ENCODE measurements at regions not wholly inside any gene's neighbourhood (a gene's known extent, or its start where the extent isn't known, plus 50 kb on each side); places are given as distances from the start of the nearest gene placed in this dataset.
"Not testable (repeated sequence)": the region's sequence is repeated elsewhere in the genome, so short reads cannot be mapped to it uniquely, and the experiment has no call there.

- H3K4me1 ChIP-seq; H3K27ac ChIP-seq (replicated peaks); DNase-seq; H3K4me3 ChIP-seq; H3K27me3 ChIP-seq (ENCODE audit: low read depth); intact Hi-C loops (cut with micrococcal nuclease); H3K36me3 ChIP-seq: not testable (repeated sequence)
- peaks cover 77% of the 10 kb centered on the region for H3K9me3 ChIP-seq (replicated peaks)
These were observed 502.0 kb upstream of the ALG10B start for GRCh38 chr12:37814529-37814928.

Data from left ventricle myocardium inferior (tissue), 1 donor.